Lower leg skin (tissue), 3 donors: ENCODE measurements at regions not wholly inside any gene's neighbourhood (a gene's known extent, or its start where the extent isn't known, plus 50 kb on each side); places are given as distances from the start of the nearest gene placed in this dataset.

ENCODE experiments used
- POLR2A ChIP-seq, 2 donors: fragments of 450-650 bp; IDR thresholded peaks; one replicate each; pipeline ENCODE4 v1.6.1; 2016 to 2017; ENCODE audit warnings: antibody characterized with exemption in 2 of 2, mild to moderate bottlenecking in 1 of 2, moderate library complexity in 1 of 2
- TF ChIP-seq, protein P1 (sequence below), 3 donors: fragments of 450-650 bp; IDR thresholded peaks; one replicate each; pipeline ENCODE4 v1.5.1; 2016; ENCODE audit warnings: antibody characterized with exemption in 3 of 3, mild to moderate bottlenecking in 3 of 3, moderate library complexity in 2 of 3

DNA sequence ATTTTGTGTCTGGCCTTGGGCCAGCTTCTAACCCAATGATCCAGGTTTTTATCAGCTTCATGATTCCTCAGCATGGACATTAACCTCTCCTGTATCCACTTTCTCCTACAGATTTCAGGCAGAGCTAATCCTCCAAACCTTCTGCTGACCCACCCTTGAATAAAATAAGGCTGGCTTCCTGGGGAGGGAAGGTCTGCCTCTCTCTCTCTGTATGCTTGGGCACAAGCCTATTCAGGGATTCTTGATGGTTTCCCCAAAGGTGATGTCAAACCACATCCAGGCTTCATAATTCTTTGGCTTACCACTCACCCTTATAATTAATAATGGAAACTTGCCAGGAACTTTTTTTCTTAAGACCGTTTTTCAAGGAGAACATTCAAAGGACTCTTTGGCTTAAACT is 240.1 kb downstream of the UTP18 start:
- TF ChIP-seq, protein P1, sequence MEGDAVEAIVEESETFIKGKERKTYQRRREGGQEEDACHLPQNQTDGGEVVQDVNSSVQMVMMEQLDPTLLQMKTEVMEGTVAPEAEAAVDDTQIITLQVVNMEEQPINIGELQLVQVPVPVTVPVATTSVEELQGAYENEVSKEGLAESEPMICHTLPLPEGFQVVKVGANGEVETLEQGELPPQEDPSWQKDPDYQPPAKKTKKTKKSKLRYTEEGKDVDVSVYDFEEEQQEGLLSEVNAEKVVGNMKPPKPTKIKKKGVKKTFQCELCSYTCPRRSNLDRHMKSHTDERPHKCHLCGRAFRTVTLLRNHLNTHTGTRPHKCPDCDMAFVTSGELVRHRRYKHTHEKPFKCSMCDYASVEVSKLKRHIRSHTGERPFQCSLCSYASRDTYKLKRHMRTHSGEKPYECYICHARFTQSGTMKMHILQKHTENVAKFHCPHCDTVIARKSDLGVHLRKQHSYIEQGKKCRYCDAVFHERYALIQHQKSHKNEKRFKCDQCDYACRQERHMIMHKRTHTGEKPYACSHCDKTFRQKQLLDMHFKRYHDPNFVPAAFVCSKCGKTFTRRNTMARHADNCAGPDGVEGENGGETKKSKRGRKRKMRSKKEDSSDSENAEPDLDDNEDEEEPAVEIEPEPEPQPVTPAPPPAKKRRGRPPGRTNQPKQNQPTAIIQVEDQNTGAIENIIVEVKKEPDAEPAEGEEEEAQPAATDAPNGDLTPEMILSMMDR (IDR thresholded peaks at IDR 0.05), result no peak
- no peak for TF ChIP-seq POLR2A (IDR thresholded peaks at IDR 0.05)
